Panc1 (cell line): ENCODE measurements at regions not wholly inside any gene's neighbourhood (a gene's known extent, or its start where the extent isn't known, plus 50 kb on each side); places are given as distances from the start of the nearest gene placed in this dataset.

ENCODE experiments used
- ATAC-seq: fragments of 200-7000 bp; cut with Tn5 transposase; 2 replicates; pipeline ENCODE4 v1.9.1; 2020; ENCODE audit warnings: mild to moderate bottlenecking, moderate library complexity
- BruUV-seq: library from RNA; stranded (reverse); fragments of 400-500 nt; replicated peaks from 2 replicates; lab custom pipeline; 2021; lab: Mats Ljungman, UMichigan
- CTCF ChIA-PET: fragments of 300-600 bp; sonication (Branson Sonifier 250); formaldehyde crosslinking; loops from one replicate; lab custom pipeline; 2022; ENCODE audit warnings: antibody characterized with exemption; lab: Charles Lee
- POLR2A ChIA-PET: fragments of 300-600 bp; sonication (Branson Sonifier 250); formaldehyde crosslinking; loops from one replicate; lab custom pipeline; 2022; ENCODE audit warnings: antibody characterized with exemption; lab: Charles Lee
- DNase-seq: peaks from one replicate; pipeline ENCODE4 v3.0.0-alpha.2; 2010; ENCODE audit warnings: low read depth, low spot score
- H3K27ac ChIP-seq: 2 replicates; pipeline ENCODE4 v1.5.1; 2011; ENCODE audit warnings: mild to moderate bottlenecking, low read length, inconsistent platforms
- H3K27me3 ChIP-seq: fragments of 200-500 bp; sonication (Bioruptor generic); 2 replicates; pipeline ENCODE4 v1.6.0; 2014; ENCODE audit warnings: low read length, inconsistent platforms; ENCODE audit not compliant: control insufficient read depth, insufficient read depth
- H3K36me3 ChIP-seq: fragments of 200-500 bp; sonication (Bioruptor generic); 2 replicates; pipeline ENCODE4 v1.5.1; 2014; ENCODE audit warnings: inconsistent platforms, mild to moderate bottlenecking, low read length, moderate library complexity; ENCODE audit not compliant: control insufficient read depth, insufficient read depth
- H3K4me1 ChIP-seq: 2 replicates; pipeline ENCODE4 v1.5.1; 2011; ENCODE audit warnings: inconsistent platforms, mild to moderate bottlenecking, low read length, moderate library complexity; ENCODE audit not compliant: control insufficient read depth, insufficient read depth
- H3K4me3 ChIP-seq, 2 experiments: 2 replicates each; pipeline ENCODE4 v1.5.1; 2011 to 2012; ENCODE audit warnings: low read depth in 2 of 2, low read length in 2 of 2, mild to moderate bottlenecking in 2 of 2, inconsistent platforms in 1 of 2, moderate library complexity in 1 of 2
- H3K9me3 ChIP-seq: fragments of 200-500 bp; sonication (Bioruptor generic); 2 replicates; pipeline ENCODE4 v1.5.1; 2014; ENCODE audit warnings: low read depth, mild to moderate bottlenecking, inconsistent platforms, low read length, moderate library complexity; ENCODE audit not compliant: control insufficient read depth, insufficient read depth
- POLR2AphosphoS5 ChIP-seq: IDR thresholded peaks from 2 replicates; pipeline ENCODE4 v1.6.1; 2012; ENCODE audit warnings: mild to moderate bottlenecking, low read depth, low read length, moderate library complexity
- SIN3A ChIP-seq: IDR thresholded peaks from 2 replicates; pipeline ENCODE4 v1.6.1; 2012; ENCODE audit warnings: low read depth, mild to moderate bottlenecking, low read length, moderate library complexity, borderline replicate concordance; ENCODE audit not compliant: insufficient read depth
- TCF7L2 ChIP-seq: IDR thresholded peaks from 2 replicates; pipeline ENCODE4 v1.6.1; 2011; ENCODE audit warnings: mild to moderate bottlenecking, low read depth, low read length, inconsistent platforms
- in situ Hi-C: cut with HindIII; loops from 2 replicates; pipeline ENCODE4 v1.10.0; 2016; ENCODE audit warnings: low sequenced_read_pairs, low pct_unique_long_range_greater_than_20kb
- intact Hi-C: fragments of 100-400 bp; cut with micrococcal nuclease; formaldehyde crosslinking; loops from one replicate; pipeline ENCODE4 v1.10.0; 2022; ENCODE audit not compliant: unreplicated experiment
- TF ChIP-seq, protein P1 (sequence below), 2 experiments: IDR thresholded peaks; 2 replicates each; pipeline ENCODE4 v1.6.1; 2011 to 2012; ENCODE audit warnings: low read depth in 2 of 2, control low read depth in 1 of 2, low read length in 1 of 2, mild to moderate bottlenecking in 1 of 2, moderate library complexity in 1 of 2; ENCODE audit not compliant: insufficient read depth in 1 of 2
- TF ChIP-seq, protein P2 (sequence below): fragments of 450-650 bp; IDR thresholded peaks from 2 replicates; pipeline ENCODE4 v1.5.1; 2017; ENCODE audit warnings: mild to moderate bottlenecking

DNA sequence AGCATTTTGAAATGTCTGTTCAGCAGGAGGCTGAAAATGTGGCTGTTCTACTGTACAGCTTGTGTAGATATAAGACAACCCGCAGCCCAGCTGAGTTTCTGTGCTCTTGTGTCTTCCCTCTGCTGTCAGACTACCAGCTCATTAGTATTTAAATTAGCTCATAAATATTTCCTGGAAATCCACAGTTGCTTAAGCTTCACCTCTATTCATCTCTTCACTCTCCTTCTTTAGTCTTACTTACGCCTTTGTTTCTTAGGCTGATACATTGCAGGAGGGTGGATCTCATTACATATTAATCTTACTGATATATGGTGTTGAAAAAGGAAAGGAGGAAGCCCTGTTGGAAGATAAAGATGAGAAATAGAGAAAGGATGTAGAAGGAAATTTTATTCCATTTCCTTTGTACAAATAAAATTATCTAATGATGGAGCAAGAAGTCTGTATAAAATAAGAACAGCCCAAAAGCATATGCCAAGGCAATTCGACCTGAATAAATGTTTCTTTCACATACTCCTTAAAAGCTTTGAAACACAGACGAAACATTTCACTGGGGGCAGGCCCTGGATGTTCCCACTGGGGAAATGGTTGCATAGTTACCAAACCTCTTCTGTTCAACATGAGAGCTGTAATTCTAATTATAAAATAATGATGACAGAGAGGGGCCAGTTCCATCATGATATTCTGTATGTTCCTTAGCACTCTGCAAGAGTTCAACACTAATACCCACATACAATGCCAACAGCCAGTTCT, 111.8 kb upstream of the APC start:
- intact Hi-C loops (no loop called here), in situ Hi-C loops (no loop called here)
- Histone ChIP-seq H3K27ac (no peak overlapping the region), H3K9me3 (no peaks in the 10 kb centered on the region), H3K36me3 (no peaks in the 10 kb centered on the region), H3K4me1 (no peaks in the 10 kb centered on the region), H3K27me3 (peaks cover 14% of the 10 kb centered on the region), H3K4me3 (no peak overlapping the region)
- BruUV-seq: no TSS peak
- DNase-seq (no peak), ATAC-seq (no peak)
- ChIA-PET CTCF (no interaction called here), POLR2A (no interaction called here)
- TF ChIP-seq POLR2AphosphoS5 (no peak), TCF7L2 (no peak), SIN3A (no peak)
- TF ChIP-seq, protein P1, sequence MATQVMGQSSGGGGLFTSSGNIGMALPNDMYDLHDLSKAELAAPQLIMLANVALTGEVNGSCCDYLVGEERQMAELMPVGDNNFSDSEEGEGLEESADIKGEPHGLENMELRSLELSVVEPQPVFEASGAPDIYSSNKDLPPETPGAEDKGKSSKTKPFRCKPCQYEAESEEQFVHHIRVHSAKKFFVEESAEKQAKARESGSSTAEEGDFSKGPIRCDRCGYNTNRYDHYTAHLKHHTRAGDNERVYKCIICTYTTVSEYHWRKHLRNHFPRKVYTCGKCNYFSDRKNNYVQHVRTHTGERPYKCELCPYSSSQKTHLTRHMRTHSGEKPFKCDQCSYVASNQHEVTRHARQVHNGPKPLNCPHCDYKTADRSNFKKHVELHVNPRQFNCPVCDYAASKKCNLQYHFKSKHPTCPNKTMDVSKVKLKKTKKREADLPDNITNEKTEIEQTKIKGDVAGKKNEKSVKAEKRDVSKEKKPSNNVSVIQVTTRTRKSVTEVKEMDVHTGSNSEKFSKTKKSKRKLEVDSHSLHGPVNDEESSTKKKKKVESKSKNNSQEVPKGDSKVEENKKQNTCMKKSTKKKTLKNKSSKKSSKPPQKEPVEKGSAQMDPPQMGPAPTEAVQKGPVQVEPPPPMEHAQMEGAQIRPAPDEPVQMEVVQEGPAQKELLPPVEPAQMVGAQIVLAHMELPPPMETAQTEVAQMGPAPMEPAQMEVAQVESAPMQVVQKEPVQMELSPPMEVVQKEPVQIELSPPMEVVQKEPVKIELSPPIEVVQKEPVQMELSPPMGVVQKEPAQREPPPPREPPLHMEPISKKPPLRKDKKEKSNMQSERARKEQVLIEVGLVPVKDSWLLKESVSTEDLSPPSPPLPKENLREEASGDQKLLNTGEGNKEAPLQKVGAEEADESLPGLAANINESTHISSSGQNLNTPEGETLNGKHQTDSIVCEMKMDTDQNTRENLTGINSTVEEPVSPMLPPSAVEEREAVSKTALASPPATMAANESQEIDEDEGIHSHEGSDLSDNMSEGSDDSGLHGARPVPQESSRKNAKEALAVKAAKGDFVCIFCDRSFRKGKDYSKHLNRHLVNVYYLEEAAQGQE (IDR thresholded peaks at IDR 0.05; ENCODE audit: insufficient read depth in 1 of 2, low read depth in 2 of 2, low read length in 1 of 2): no peak
- TF ChIP-seq, protein P2, sequence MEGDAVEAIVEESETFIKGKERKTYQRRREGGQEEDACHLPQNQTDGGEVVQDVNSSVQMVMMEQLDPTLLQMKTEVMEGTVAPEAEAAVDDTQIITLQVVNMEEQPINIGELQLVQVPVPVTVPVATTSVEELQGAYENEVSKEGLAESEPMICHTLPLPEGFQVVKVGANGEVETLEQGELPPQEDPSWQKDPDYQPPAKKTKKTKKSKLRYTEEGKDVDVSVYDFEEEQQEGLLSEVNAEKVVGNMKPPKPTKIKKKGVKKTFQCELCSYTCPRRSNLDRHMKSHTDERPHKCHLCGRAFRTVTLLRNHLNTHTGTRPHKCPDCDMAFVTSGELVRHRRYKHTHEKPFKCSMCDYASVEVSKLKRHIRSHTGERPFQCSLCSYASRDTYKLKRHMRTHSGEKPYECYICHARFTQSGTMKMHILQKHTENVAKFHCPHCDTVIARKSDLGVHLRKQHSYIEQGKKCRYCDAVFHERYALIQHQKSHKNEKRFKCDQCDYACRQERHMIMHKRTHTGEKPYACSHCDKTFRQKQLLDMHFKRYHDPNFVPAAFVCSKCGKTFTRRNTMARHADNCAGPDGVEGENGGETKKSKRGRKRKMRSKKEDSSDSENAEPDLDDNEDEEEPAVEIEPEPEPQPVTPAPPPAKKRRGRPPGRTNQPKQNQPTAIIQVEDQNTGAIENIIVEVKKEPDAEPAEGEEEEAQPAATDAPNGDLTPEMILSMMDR: no peak

DNA sequence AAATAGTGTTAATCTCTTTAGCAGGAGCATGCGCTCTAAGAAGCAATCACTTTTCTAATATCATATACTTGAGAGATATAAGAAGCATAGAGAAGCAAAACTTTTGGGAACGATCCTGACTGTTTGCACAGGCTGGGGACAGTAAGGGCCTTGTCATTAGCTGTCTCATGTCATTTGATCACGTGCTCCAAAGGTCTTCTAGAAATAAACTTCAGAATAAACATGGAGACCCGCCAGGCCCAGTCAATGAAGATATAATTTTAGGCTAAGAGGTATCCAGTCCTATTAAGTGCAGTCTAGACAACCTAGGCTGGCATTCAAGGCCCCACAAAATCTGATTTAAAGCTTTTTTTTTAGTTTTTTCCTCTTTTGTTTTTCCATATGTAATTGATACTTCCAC, 111.0 kb upstream of the APC start:
- H3K27ac ChIP-seq: no peak overlapping the region
- H3K4me3 ChIP-seq: no peak overlapping the region
- no peaks in the 10 kb centered on the region for H3K4me1 ChIP-seq
- DNase-seq (no peak), ATAC-seq (no peak)
- H3K9me3 ChIP-seq: no peaks in the 10 kb centered on the region
- in situ Hi-C loops (no loop called here), intact Hi-C loops (no loop called here)
- ChIA-PET POLR2A (no interaction called here), CTCF (no interaction called here)
- H3K36me3 ChIP-seq: no peaks in the 10 kb centered on the region
- BruUV-seq: no TSS peak
- TF ChIP-seq, protein P1 (IDR thresholded peaks at IDR 0.05; ENCODE audit: insufficient read depth in 1 of 2, low read depth in 2 of 2, low read length in 1 of 2): no peak
- TF ChIP-seq POLR2AphosphoS5 (no peak), SIN3A (no peak), TCF7L2 (no peak)
- TF ChIP-seq, protein P2: no peak
- H3K27me3 ChIP-seq: peaks cover 14% of the 10 kb centered on the region
